Smooth muscle cell (in vitro differentiated cells): ENCODE measurements at regions not wholly inside any gene's neighbourhood (a gene's known extent, or its start where the extent isn't known, plus 50 kb on each side); places are given as distances from the start of the nearest gene placed in this dataset.
"Not testable (repeated sequence)": the region's sequence is repeated elsewhere in the genome, so short reads cannot be mapped to it uniquely, and the experiment has no call there.

Experiments
- DNase-seq: peaks from one replicate; lab custom pipeline; 2025; ENCODE audit not compliant: unreplicated experiment; lab: John Stamatoyannopoulos, UW
- H2AFZ ChIP-seq: fragments of 200-600 bp; sonication (generic); 2 replicates; pipeline ENCODE4 v1.6.0; 2016; ENCODE audit warnings: antibody characterized with exemption, low read depth, mild to moderate bottlenecking
- H3F3A ChIP-seq: fragments of 200-600 bp; sonication (generic); 2 replicates; pipeline ENCODE4 v1.6.0; 2017; ENCODE audit warnings: antibody characterized with exemption, low read depth
- H3K27ac ChIP-seq: fragments of 200-600 bp; sonication (generic); 2 replicates; pipeline ENCODE4 v1.5.1; 2016; ENCODE audit warnings: low read depth, mild to moderate bottlenecking
- H3K27me3 ChIP-seq: fragments of 200-600 bp; sonication (generic); 2 replicates; pipeline ENCODE4 v1.6.1; 2016; ENCODE audit warnings: low read depth, mild to moderate bottlenecking
- H3K36me3 ChIP-seq: fragments of 200-600 bp; sonication (generic); 2 replicates; pipeline ENCODE4 v1.5.1; 2016; ENCODE audit warnings: low read depth
- H3K4me1 ChIP-seq: fragments of 200-600 bp; sonication (generic); 2 replicates; pipeline ENCODE4 v1.5.1; 2016; ENCODE audit warnings: low read depth
- H3K4me2 ChIP-seq: fragments of 200-600 bp; sonication (generic); 2 replicates; pipeline ENCODE4 v1.6.0; 2016; ENCODE audit warnings: mild to moderate bottlenecking
- H3K4me3 ChIP-seq: fragments of 200-600 bp; sonication (generic); 2 replicates; pipeline ENCODE4 v1.5.1; 2016; ENCODE audit warnings: mild to moderate bottlenecking
- H3K79me2 ChIP-seq: fragments of 200-600 bp; sonication (generic); 2 replicates; pipeline ENCODE4 v1.6.0; 2016; ENCODE audit warnings: low read depth, mild to moderate bottlenecking
- H3K9ac ChIP-seq: fragments of 200-600 bp; sonication (generic); 2 replicates; pipeline ENCODE4 v1.6.0; 2016; ENCODE audit warnings: low read depth
- H3K9me3 ChIP-seq: fragments of 200-600 bp; sonication (generic); replicated peaks from 2 replicates; pipeline ENCODE4 v1.5.1; 2016; ENCODE audit warnings: low read depth
- H4K20me1 ChIP-seq: fragments of 200-600 bp; sonication (generic); 2 replicates; pipeline ENCODE4 v1.6.0; 2016; ENCODE audit warnings: low read depth
- WGBS: methylation state at CpG from one replicate; pipeline ENCODE4 v1.1.7; 2016; ENCODE audit warnings: low lambda C conversion rate; 5-methylcytosine and 5-hydroxymethylcytosine counted together
- TF ChIP-seq, protein P1 (sequence below): fragments of 200-600 bp; sonication (generic); IDR thresholded peaks from 2 replicates; pipeline ENCODE4 v1.5.1; 2017; ENCODE audit warnings: borderline replicate concordance, mild to moderate bottlenecking, antibody characterized with exemption; ENCODE audit not compliant: insufficient read depth, poor library complexity, severe bottlenecking

DNA sequence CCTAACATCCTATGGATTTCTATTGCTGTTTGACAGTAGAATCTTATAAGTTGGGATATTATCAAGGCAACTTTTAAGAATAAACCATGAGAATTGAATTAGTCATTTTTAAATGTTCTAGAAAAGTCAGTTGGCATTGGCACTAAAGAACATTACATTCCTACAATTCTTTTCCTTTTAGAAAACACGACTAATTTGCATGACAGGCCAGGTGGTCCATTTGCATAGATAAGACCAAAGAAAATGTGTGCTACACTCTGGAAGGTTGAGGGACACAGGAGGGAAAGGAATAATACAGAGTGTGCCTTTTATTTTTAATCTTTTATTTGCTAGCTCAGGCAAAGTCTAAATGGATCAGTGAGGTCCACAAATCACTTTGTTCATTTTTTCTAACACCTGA lies 962.3 kb downstream of the EPHA3 start:
- 24% methylated on average over 1 of the region's 1 CpG for WGBS
- no peaks in the 10 kb centered on the region for H3K9me3 ChIP-seq
- H3K4me3 ChIP-seq, result no peak overlapping the region
- TF ChIP-seq, protein P1, sequence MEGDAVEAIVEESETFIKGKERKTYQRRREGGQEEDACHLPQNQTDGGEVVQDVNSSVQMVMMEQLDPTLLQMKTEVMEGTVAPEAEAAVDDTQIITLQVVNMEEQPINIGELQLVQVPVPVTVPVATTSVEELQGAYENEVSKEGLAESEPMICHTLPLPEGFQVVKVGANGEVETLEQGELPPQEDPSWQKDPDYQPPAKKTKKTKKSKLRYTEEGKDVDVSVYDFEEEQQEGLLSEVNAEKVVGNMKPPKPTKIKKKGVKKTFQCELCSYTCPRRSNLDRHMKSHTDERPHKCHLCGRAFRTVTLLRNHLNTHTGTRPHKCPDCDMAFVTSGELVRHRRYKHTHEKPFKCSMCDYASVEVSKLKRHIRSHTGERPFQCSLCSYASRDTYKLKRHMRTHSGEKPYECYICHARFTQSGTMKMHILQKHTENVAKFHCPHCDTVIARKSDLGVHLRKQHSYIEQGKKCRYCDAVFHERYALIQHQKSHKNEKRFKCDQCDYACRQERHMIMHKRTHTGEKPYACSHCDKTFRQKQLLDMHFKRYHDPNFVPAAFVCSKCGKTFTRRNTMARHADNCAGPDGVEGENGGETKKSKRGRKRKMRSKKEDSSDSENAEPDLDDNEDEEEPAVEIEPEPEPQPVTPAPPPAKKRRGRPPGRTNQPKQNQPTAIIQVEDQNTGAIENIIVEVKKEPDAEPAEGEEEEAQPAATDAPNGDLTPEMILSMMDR, result no peak
- H3K36me3 ChIP-seq, result no peaks in the 10 kb centered on the region
- no peaks in the 10 kb centered on the region for H4K20me1 ChIP-seq
- H3K27me3 ChIP-seq, result no peaks in the 10 kb centered on the region
- no peaks in the 10 kb centered on the region for H3K79me2 ChIP-seq
- no peaks in the 10 kb centered on the region for H3K4me1 ChIP-seq
- H3K27ac ChIP-seq, result no peak overlapping the region
- H3K9ac ChIP-seq, result no peak overlapping the region
- no peaks in the 10 kb centered on the region for H3F3A ChIP-seq
- DNase-seq, result no peak
- no peak overlapping the region for H2AFZ ChIP-seq
- no peak overlapping the region for H3K4me2 ChIP-seq

DNA sequence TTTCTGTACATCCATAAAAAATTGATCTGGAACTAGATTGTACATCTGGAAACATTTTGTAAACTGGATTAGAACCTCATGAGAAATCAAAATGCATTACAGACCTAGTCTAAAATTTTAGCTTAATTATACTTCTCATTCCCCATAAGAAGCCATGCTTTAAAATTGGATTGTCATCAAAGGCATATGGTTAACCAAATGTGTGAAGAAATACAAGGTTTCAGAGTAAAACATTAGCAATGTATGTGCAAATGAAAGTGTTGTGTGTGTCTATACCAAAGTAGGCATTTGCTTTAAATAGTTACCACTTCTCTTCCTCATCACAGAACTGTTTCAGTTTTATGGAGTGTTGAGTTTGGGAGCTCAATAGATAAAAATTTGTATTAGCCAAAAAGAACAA lies 968.7 kb downstream of the EPHA3 start:
- Histone ChIP-seq H3K9me3 (no peaks in the 10 kb centered on the region), H3K9ac (no peak overlapping the region), H3K4me3 (no peak overlapping the region), H3K4me1 (no peaks in the 10 kb centered on the region), H3K4me2 (no peak overlapping the region), H3K36me3 (no peaks in the 10 kb centered on the region), H3K79me2 (no peaks in the 10 kb centered on the region), H2AFZ (no peak overlapping the region), H4K20me1 (no peaks in the 10 kb centered on the region), H3K27ac (no peak overlapping the region), H3K27me3 (no peaks in the 10 kb centered on the region), H3F3A (no peaks in the 10 kb centered on the region)
- TF ChIP-seq, protein P1, result no peak
- DNase-seq, result no peak

DNA sequence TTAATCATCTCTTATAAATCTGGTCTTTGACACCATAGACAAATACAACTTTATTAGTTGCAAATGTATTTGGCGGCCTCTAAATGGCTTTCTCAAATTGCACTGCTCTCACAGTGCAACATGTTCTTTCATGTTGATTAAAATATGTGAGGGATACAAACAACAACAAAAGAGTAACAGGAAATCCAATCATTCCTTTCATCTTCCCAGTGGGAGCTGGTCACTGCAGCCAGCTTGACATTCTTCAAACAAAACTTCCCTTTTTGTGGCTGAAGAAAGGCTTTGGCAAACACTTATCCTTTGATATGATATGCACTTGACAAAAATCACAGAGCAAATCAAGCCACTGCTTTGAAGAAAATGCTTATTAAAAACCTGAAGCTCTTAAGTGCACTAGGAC lies 973.6 kb downstream of the EPHA3 start:
- Histone ChIP-seq H3K9ac (no peak overlapping the region), H3K27me3 (no peaks in the 10 kb centered on the region), H3K4me3 (no peak overlapping the region), H4K20me1 (no peaks in the 10 kb centered on the region), H2AFZ (no peak overlapping the region), H3K4me2 (no peak overlapping the region), H3K4me1 (no peaks in the 10 kb centered on the region), H3K79me2 (no peaks in the 10 kb centered on the region), H3F3A (no peaks in the 10 kb centered on the region), H3K9me3 (no peaks in the 10 kb centered on the region), H3K36me3 (no peaks in the 10 kb centered on the region), H3K27ac (no peak overlapping the region)
- TF ChIP-seq, protein P1, result no peak
- DNase-seq, result no peak
- WGBS, result 48% methylated on average over 1 of the region's 1 CpG

DNA sequence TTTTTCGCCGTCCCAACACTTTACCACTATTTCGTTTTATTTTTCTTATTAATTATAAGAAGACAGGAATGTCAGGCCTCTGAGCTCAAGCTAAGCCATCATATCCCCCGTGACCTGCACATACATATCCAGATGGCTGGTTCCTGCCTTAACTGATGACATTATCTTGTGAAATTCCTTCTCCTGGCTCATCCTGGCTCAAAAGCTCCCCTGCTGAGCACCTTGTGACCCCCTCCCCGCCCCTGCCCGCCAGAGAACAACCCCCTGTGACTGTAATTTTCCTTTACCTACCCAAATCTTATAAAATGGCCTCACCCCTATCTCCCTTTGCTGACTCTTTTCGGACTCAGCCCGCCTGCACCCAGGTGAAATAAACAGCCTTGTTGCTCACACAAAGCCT lies 978.9 kb downstream of the EPHA3 start:
- not testable (repeated sequence) for H3K27me3 ChIP-seq, H3K4me2 ChIP-seq, H3K9me3 ChIP-seq, H3K9ac ChIP-seq, H3F3A ChIP-seq, H3K27ac ChIP-seq, H3K4me1 ChIP-seq, H4K20me1 ChIP-seq, H3K36me3 ChIP-seq, DNase-seq, H2AFZ ChIP-seq, H3K79me2 ChIP-seq, H3K4me3 ChIP-seq
- WGBS, result 57% methylated on average over 8 of the region's 8 CpGs
